HEK293 (cell line): ENCODE measurements at regions not wholly inside any gene's neighbourhood (a gene's known extent, or its start where the extent isn't known, plus 50 kb on each side); places are given as distances from the start of the nearest gene placed in this dataset.

Experiments
- CTCF ChIA-PET: fragments of 350-600 bp; formaldehyde crosslinking; extraction: SDS; loops from one replicate; lab custom pipeline; 2021; ENCODE audit warnings: antibody characterized with exemption; lab: Yijun Ruan, JAX
- POLR2A ChIA-PET: fragments of 300-600 bp; formaldehyde crosslinking; extraction: SDS; loops from one replicate; lab custom pipeline; 2020; ENCODE audit warnings: antibody characterized with exemption, inconsistent platforms; lab: Yijun Ruan, JAX
- H3K27ac ChIP-seq: fragments of 200-500 bp; sonication (Bioruptor generic); 2 replicates; pipeline ENCODE4 v1.5.1; 2014; ENCODE audit warnings: low read depth, low read length, control low read depth, inconsistent platforms; ENCODE audit errors: extremely low read depth
- H3K36me3 ChIP-seq, 2 experiments: fragments of 200-500 bp in 1 of 2; sonication (Bioruptor generic) in 1 of 2; 1 replicate in 1 of 2; 2 replicates in 1 of 2; pipeline ENCODE4 v1.5.1; 2014 to 2017; ENCODE audit warnings: inconsistent platforms in 2 of 2, low read length in 2 of 2; ENCODE audit not compliant: control insufficient read depth in 2 of 2, insufficient read depth in 1 of 2
- H3K4me1 ChIP-seq: fragments of 200-500 bp; sonication (Bioruptor generic); 2 replicates; pipeline ENCODE4 v1.5.1; 2014; ENCODE audit warnings: mild to moderate bottlenecking, low read length, inconsistent platforms; ENCODE audit not compliant: control insufficient read depth, insufficient read depth
- H3K4me3 ChIP-seq: 2 replicates; pipeline ENCODE4 v1.5.1; 2011; ENCODE audit warnings: low read depth, mild to moderate bottlenecking, control low read depth, low read length, moderate library complexity
- H3K9me3 ChIP-seq: fragments of 200-500 bp; sonication (Bioruptor generic); 2 replicates; pipeline ENCODE4 v1.5.1; 2014; ENCODE audit warnings: low read depth, low read length, inconsistent platforms; ENCODE audit not compliant: control insufficient read depth, insufficient read depth
- ATF2 ChIP-seq: fragments of 450-650 bp; formaldehyde crosslinking; IDR thresholded peaks from 2 replicates; pipeline ENCODE4 v1.5.1; 2016; ENCODE audit warnings: missing biosample characterization, missing genetic modification characterization, low read depth
- BCL11B ChIP-seq: fragments of 450-650 bp; formaldehyde crosslinking; IDR thresholded peaks from 2 replicates; pipeline ENCODE4 v1.5.1; 2016; ENCODE audit warnings: low read depth, missing biosample characterization, missing genetic modification characterization
- EGR2 ChIP-seq: fragments of 450-650 bp; formaldehyde crosslinking; IDR thresholded peaks from 2 replicates; pipeline ENCODE4 v1.5.1; 2016; ENCODE audit warnings: low read depth, missing biosample characterization, missing genetic modification characterization
- GLI4 ChIP-seq: fragments of 450-650 bp; formaldehyde crosslinking; IDR thresholded peaks from 2 replicates; pipeline ENCODE4 v1.5.1; 2016; ENCODE audit warnings: missing biosample characterization, missing genetic modification characterization
- GLIS1 ChIP-seq: fragments of 450-650 bp; formaldehyde crosslinking; IDR thresholded peaks from 2 replicates; pipeline ENCODE4 v1.5.1; 2016; ENCODE audit warnings: missing biosample characterization, missing genetic modification characterization
- KLF8 ChIP-seq: fragments of 450-650 bp; formaldehyde crosslinking; IDR thresholded peaks from 2 replicates; pipeline ENCODE4 v1.5.1; 2016; ENCODE audit warnings: missing biosample characterization, missing genetic modification characterization
- MEIS1 ChIP-seq: sonication (generic); formaldehyde crosslinking; IDR thresholded peaks from 2 replicates; pipeline ENCODE4 v1.8.1; 2022; ENCODE audit warnings: missing genetic modification reagents, mild to moderate bottlenecking, borderline replicate concordance
- PRDM6 ChIP-seq: fragments of 450-650 bp; formaldehyde crosslinking; IDR thresholded peaks from 2 replicates; pipeline ENCODE4 v1.5.1; 2017; ENCODE audit warnings: missing biosample characterization, missing genetic modification characterization
- TRIM28 ChIP-seq: IDR thresholded peaks from 2 replicates; pipeline ENCODE4 v1.6.1; 2011; ENCODE audit warnings: low read length, control low read depth, borderline replicate concordance
- YY2 ChIP-seq: fragments of 450-650 bp; formaldehyde crosslinking; IDR thresholded peaks from 2 replicates; pipeline ENCODE4 v1.5.1; 2016; ENCODE audit warnings: missing biosample characterization, missing genetic modification characterization
- ZBTB1 ChIP-seq: fragments of 450-650 bp; formaldehyde crosslinking; IDR thresholded peaks from 2 replicates; pipeline ENCODE4 v1.5.1; 2016; ENCODE audit warnings: missing biosample characterization, missing genetic modification characterization
- ZBTB6 ChIP-seq: fragments of 450-650 bp; formaldehyde crosslinking; IDR thresholded peaks from 2 replicates; pipeline ENCODE4 v1.5.1; 2017; ENCODE audit warnings: missing biosample characterization, missing genetic modification characterization
- ZEB2 ChIP-seq: fragments of 450-650 bp; formaldehyde crosslinking; IDR thresholded peaks from 2 replicates; pipeline ENCODE4 v1.5.1; 2016; ENCODE audit warnings: missing biosample characterization, missing genetic modification characterization
- ZFP3 ChIP-seq: fragments of 450-650 bp; formaldehyde crosslinking; IDR thresholded peaks from 2 replicates; pipeline ENCODE4 v1.5.1; 2016; ENCODE audit warnings: low read depth, missing biosample characterization, missing genetic modification characterization
- ZNF10 ChIP-seq: fragments of 450-650 bp; formaldehyde crosslinking; IDR thresholded peaks from 2 replicates; pipeline ENCODE4 v1.5.1; 2017; ENCODE audit warnings: missing biosample characterization, missing genetic modification characterization
- ZNF138 ChIP-seq: fragments of 450-650 bp; formaldehyde crosslinking; IDR thresholded peaks from 2 replicates; pipeline ENCODE4 v1.5.1; 2016; ENCODE audit warnings: missing biosample characterization, missing genetic modification characterization, borderline replicate concordance
- ZNF175 ChIP-seq: fragments of 450-650 bp; formaldehyde crosslinking; IDR thresholded peaks from 2 replicates; pipeline ENCODE4 v1.5.1; 2016; ENCODE audit warnings: missing biosample characterization, missing genetic modification characterization
- ZNF214 ChIP-seq: fragments of 450-650 bp; formaldehyde crosslinking; IDR thresholded peaks from 2 replicates; pipeline ENCODE4 v1.5.1; 2017; ENCODE audit warnings: missing biosample characterization, mild to moderate bottlenecking, missing genetic modification characterization, borderline replicate concordance
- ZNF311 ChIP-seq: fragments of 450-650 bp; formaldehyde crosslinking; IDR thresholded peaks from 2 replicates; pipeline ENCODE4 v1.5.1; 2017; ENCODE audit warnings: missing biosample characterization, missing genetic modification characterization, borderline replicate concordance
- ZNF350 ChIP-seq: fragments of 450-650 bp; formaldehyde crosslinking; IDR thresholded peaks from 2 replicates; pipeline ENCODE4 v1.5.0; 2017; ENCODE audit warnings: missing biosample characterization, mild to moderate bottlenecking, missing genetic modification characterization
- ZNF366 ChIP-seq: fragments of 450-650 bp; formaldehyde crosslinking; conservative IDR thresholded peaks from 2 replicates; pipeline ENCODE4 v1.5.1; 2016; ENCODE audit warnings: missing biosample characterization, missing genetic modification characterization
- ZNF394 ChIP-seq: fragments of 450-650 bp; formaldehyde crosslinking; IDR thresholded peaks from 2 replicates; pipeline ENCODE4 v1.5.1; 2016; ENCODE audit warnings: missing biosample characterization, missing genetic modification characterization, mild to moderate bottlenecking, moderate library complexity, borderline replicate concordance
- ZNF529 ChIP-seq: fragments of 450-650 bp; formaldehyde crosslinking; IDR thresholded peaks from 2 replicates; pipeline ENCODE4 v1.5.1; 2017; ENCODE audit warnings: missing genetic modification characterization, missing biosample characterization; ENCODE audit not compliant: insufficient replicate concordance
- ZNF544 ChIP-seq: fragments of 450-650 bp; formaldehyde crosslinking; IDR thresholded peaks from 2 replicates; pipeline ENCODE4 v1.5.0; 2017; ENCODE audit warnings: missing biosample characterization, missing genetic modification characterization
- ZNF548 ChIP-seq: fragments of 450-650 bp; formaldehyde crosslinking; IDR thresholded peaks from 2 replicates; pipeline ENCODE4 v1.5.1; 2016; ENCODE audit warnings: missing biosample characterization, missing genetic modification characterization
- ZNF596 ChIP-seq: fragments of 450-650 bp; IDR thresholded peaks from 2 replicates; pipeline ENCODE4 v1.5.0; 2018; ENCODE audit warnings: missing biosample characterization, mild to moderate bottlenecking, missing genetic modification characterization, moderate library complexity
- ZNF626 ChIP-seq: fragments of 450-650 bp; sonication (Bioruptor Pico); formaldehyde crosslinking; IDR thresholded peaks from 2 replicates; pipeline ENCODE4 v1.5.1; 2018; ENCODE audit warnings: missing biosample characterization, missing genetic modification characterization, inconsistent platforms
- ZNF654 ChIP-seq: fragments of 450-650 bp; formaldehyde crosslinking; IDR thresholded peaks from 2 replicates; pipeline ENCODE4 v1.5.1; 2016; ENCODE audit warnings: low read depth, missing biosample characterization, missing genetic modification characterization
- ZNF707 ChIP-seq: fragments of 450-650 bp; formaldehyde crosslinking; IDR thresholded peaks from 2 replicates; pipeline ENCODE4 v1.5.1; 2016; ENCODE audit warnings: missing biosample characterization, missing genetic modification characterization
- ZNF792 ChIP-seq: fragments of 450-650 bp; formaldehyde crosslinking; IDR thresholded peaks from 2 replicates; pipeline ENCODE4 v1.5.1; 2016; ENCODE audit warnings: missing biosample characterization, missing genetic modification characterization

GRCh38 chr4:25513814-25514213, 136.8 kb downstream of the ANAPC4 start:
- ChIA-PET POLR2A (no interaction called here), CTCF (no interaction called here)
- Histone ChIP-seq H3K4me3 (no peak overlapping the region), H3K4me1 (no peaks in the 10 kb centered on the region), H3K36me3 (no peaks in the 10 kb centered on the region), H3K27ac (no peak overlapping the region), H3K9me3 (no peaks in the 10 kb centered on the region)
- TF ChIP-seq ZNF707 (tag by site-specific recombination) = no peak
- TF ChIP-seq ZNF792 (tag by site-specific recombination) = no peak
- no peak for TF ChIP-seq KLF8 (tag by site-specific recombination)
- no peak for TF ChIP-seq ZNF654 (tag by site-specific recombination)
- no peak for TF ChIP-seq ZNF214 (tag by site-specific recombination)
- no peak for TF ChIP-seq ZNF596 (tag by site-specific recombination)
- no peak for TF ChIP-seq ZEB2
- TF ChIP-seq ZNF366 (tag by site-specific recombination) = no peak
- TF ChIP-seq BCL11B (tag by site-specific recombination) = no peak
- no peak for TF ChIP-seq ZBTB6 (tag by site-specific recombination)
- no peak for TF ChIP-seq ZNF529
- TF ChIP-seq GLIS1 (tag by site-specific recombination) = no peak
- no peak for TF ChIP-seq ZNF10 (tag by site-specific recombination)
- TF ChIP-seq ZFP3 (tag by site-specific recombination) = no peak

GRCh38 chr4:25523405-25523804, 132.2 kb upstream of the SLC34A2 start:
- Histone ChIP-seq H3K36me3 (no peaks in the 10 kb centered on the region), H3K4me1 (no peaks in the 10 kb centered on the region), H3K27ac (no peak overlapping the region), H3K9me3 (no peaks in the 10 kb centered on the region), H3K4me3 (no peak overlapping the region)
- ChIA-PET CTCF (no interaction called here), POLR2A (no interaction called here)
- TF ChIP-seq ZNF311 = no peak
- TF ChIP-seq ZNF548 = no peak
- TF ChIP-seq ZNF350 (tag by site-specific recombination) = no peak
- TF ChIP-seq TRIM28 = no peak
- no peak for TF ChIP-seq ZBTB1
- TF ChIP-seq ZNF394 (tag by site-specific recombination) = no peak
- no peak for TF ChIP-seq ZNF544
- TF ChIP-seq GLI4 = no peak
- no peak for TF ChIP-seq ZNF175 (tag by site-specific recombination)
- TF ChIP-seq ATF2 = no peak
- TF ChIP-seq EGR2 (tag by site-specific recombination) = no peak
- TF ChIP-seq KLF8 (tag by site-specific recombination) = no peak
- TF ChIP-seq MEIS1 (CRISPR knock-in tag) = no peak
- TF ChIP-seq PRDM6 = no peak
- TF ChIP-seq YY2 = no peak
- TF ChIP-seq ZNF626 (tag by site-specific recombination) = no peak
- TF ChIP-seq ZNF138 (tag by site-specific recombination) = no peak
